ENCODE measurements at regions not wholly inside any gene's neighbourhood (a gene's known extent, or its start where the extent isn't known, plus 50 kb on each side); places are given as distances from the start of the nearest gene placed in this dataset.

- TF ChIP-seq, protein P1, sequence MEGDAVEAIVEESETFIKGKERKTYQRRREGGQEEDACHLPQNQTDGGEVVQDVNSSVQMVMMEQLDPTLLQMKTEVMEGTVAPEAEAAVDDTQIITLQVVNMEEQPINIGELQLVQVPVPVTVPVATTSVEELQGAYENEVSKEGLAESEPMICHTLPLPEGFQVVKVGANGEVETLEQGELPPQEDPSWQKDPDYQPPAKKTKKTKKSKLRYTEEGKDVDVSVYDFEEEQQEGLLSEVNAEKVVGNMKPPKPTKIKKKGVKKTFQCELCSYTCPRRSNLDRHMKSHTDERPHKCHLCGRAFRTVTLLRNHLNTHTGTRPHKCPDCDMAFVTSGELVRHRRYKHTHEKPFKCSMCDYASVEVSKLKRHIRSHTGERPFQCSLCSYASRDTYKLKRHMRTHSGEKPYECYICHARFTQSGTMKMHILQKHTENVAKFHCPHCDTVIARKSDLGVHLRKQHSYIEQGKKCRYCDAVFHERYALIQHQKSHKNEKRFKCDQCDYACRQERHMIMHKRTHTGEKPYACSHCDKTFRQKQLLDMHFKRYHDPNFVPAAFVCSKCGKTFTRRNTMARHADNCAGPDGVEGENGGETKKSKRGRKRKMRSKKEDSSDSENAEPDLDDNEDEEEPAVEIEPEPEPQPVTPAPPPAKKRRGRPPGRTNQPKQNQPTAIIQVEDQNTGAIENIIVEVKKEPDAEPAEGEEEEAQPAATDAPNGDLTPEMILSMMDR (conservative IDR thresholded peaks at IDR 0.05), result no peak
- no peak for TF ChIP-seq ZFX (IDR thresholded peaks at IDR 0.05)
These were observed 344.9 kb downstream of the TDRD15 start for GRCh38 chr2:21468624-21469023.

Measured in C4-2B (cell line).